ENCODE measurements at regions not wholly inside any gene's neighbourhood (a gene's known extent, or its start where the extent isn't known, plus 50 kb on each side); places are given as distances from the start of the nearest gene placed in this dataset.

DNA sequence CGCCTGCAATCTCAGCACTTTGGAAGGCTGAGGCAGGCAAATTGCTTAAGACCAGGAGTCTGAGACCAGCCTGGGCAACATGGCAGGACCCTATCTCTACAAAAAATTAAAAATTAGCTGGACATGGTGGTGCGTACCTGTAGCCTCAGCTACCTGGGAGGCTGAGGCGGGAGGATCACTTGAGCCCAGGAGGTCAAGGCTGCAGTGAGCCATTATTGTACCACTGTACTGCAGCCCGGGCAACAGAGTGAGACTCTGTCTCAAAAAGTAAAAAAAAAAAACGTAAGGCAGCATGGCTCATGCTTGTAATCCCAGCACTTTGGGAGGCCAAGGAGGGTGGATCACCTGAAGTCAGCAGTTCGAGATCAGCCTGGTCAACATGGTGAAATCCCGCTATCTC, 263.6 kb downstream of the PARN start:
- no peak overlapping the region for H2AFZ ChIP-seq (ENCODE audit: low read length)
- no peak overlapping the region for H3K9ac ChIP-seq (ENCODE audit: extremely low read depth, insufficient read length, low read length)
- H2BK20ac ChIP-seq (ENCODE audit: low read depth, low read length, poor library complexity, severe bottlenecking), result no peak overlapping the region
- no peaks in the 10 kb centered on the region for H4K20me1 ChIP-seq (ENCODE audit: control insufficient read depth, insufficient read depth, insufficient read length)
- H3K14ac ChIP-seq (ENCODE audit: insufficient read depth, low read length), result no peak overlapping the region
- H3K27ac Mint-ChIP-seq, result no peak overlapping the region
- no CpG with 5 or more reads among the region's 7 CpGs for WGBS (ENCODE audit: extremely low coverage, insufficient read length, low lambda C conversion rate)
- H3K23ac ChIP-seq (ENCODE audit: insufficient read length, low read depth, low read length), result no peak overlapping the region
- H2BK120ac ChIP-seq (ENCODE audit: low read depth, low read length, poor library complexity, severe bottlenecking), result no peak overlapping the region
- H3K4me1 Mint-ChIP-seq, result peaks cover 6 to 11% of the 10 kb centered on the region in 2 experiments; a peak in 3 of 4 replicates
- no peaks in the 10 kb centered on the region; the same call in 1 of the 2 replicates for H3K27me3 Mint-ChIP-seq (ENCODE audit: low read depth)
- no peak overlapping the region for H3K18ac ChIP-seq (ENCODE audit: insufficient read length, low read depth, low read length)
- no peak overlapping the region for H4K5ac ChIP-seq (ENCODE audit: insufficient read length, low read depth, low read length)
- H3K4me1 ChIP-seq (ENCODE audit: insufficient read depth, low read length), result no peaks in the 10 kb centered on the region
- H3K9me3 ChIP-seq (ENCODE audit: control insufficient read depth, low read depth, low read length), result no peaks in the 10 kb centered on the region
- H3K4me3 Mint-ChIP-seq, result no peak overlapping the region
- no peaks in the 10 kb centered on the region for H3K23me2 ChIP-seq (ENCODE audit: insufficient read length, low read depth, low read length, poor library complexity, severe bottlenecking)
- no peaks in the 10 kb centered on the region; a peak in 1 of 7 replicates for H3K36me3 Mint-ChIP-seq (ENCODE audit: insufficient read depth in 1 of 3, low read depth in 3 of 3)
- H4K91ac ChIP-seq (ENCODE audit: insufficient read length, low read depth, low read length), result no peak overlapping the region
- no peak overlapping the region for H2BK12ac ChIP-seq (ENCODE audit: insufficient read length, low read depth, low read length)
- no peak overlapping the region for H3K27ac ChIP-seq (ENCODE audit: insufficient read length, low read depth, low read length)
- H3T11ph ChIP-seq (ENCODE audit: low read length), result no peak overlapping the region
- H3K27me3 ChIP-seq (ENCODE audit: insufficient read depth, low read length), result no peaks in the 10 kb centered on the region
- DNase-seq, result no peak
- no peak overlapping the region for H3K56ac ChIP-seq (ENCODE audit: insufficient read length, low read depth, low read length)
- H3K4me2 ChIP-seq (ENCODE audit: insufficient read depth, insufficient read length, low read length), result no peak overlapping the region
- H3K4ac ChIP-seq (ENCODE audit: low read depth, low read length), result no peak overlapping the region
- H3K79me1 ChIP-seq (ENCODE audit: insufficient read depth, low read depth, low read length, poor library complexity, severe bottlenecking), result no peaks in the 10 kb centered on the region
- no peaks in the 10 kb centered on the region for H3K9me3 Mint-ChIP-seq
- H2AK5ac ChIP-seq (ENCODE audit: insufficient read length, low read length), result no peak overlapping the region
- H2BK15ac ChIP-seq (ENCODE audit: low read depth, low read length), result no peak overlapping the region
- no peak overlapping the region for H2BK5ac ChIP-seq (ENCODE audit: insufficient read length, low read length)
- TF ChIP-seq, protein P1, sequence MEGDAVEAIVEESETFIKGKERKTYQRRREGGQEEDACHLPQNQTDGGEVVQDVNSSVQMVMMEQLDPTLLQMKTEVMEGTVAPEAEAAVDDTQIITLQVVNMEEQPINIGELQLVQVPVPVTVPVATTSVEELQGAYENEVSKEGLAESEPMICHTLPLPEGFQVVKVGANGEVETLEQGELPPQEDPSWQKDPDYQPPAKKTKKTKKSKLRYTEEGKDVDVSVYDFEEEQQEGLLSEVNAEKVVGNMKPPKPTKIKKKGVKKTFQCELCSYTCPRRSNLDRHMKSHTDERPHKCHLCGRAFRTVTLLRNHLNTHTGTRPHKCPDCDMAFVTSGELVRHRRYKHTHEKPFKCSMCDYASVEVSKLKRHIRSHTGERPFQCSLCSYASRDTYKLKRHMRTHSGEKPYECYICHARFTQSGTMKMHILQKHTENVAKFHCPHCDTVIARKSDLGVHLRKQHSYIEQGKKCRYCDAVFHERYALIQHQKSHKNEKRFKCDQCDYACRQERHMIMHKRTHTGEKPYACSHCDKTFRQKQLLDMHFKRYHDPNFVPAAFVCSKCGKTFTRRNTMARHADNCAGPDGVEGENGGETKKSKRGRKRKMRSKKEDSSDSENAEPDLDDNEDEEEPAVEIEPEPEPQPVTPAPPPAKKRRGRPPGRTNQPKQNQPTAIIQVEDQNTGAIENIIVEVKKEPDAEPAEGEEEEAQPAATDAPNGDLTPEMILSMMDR (conservative IDR thresholded peaks at IDR 0.05), result no peak
- no peaks in the 10 kb centered on the region for H3K79me2 ChIP-seq (ENCODE audit: insufficient read depth, low read length)
- H4K8ac ChIP-seq (replicated peaks; ENCODE audit: insufficient read length, low read depth, low read length), result no peak overlapping the region

All from H9 (cell line).